Lung (tissue), 11 donors: ENCODE measurements at regions not wholly inside any gene's neighbourhood (a gene's known extent, or its start where the extent isn't known, plus 50 kb on each side); places are given as distances from the start of the nearest gene placed in this dataset.

Experiments used
- ATAC-seq: fragments of 200-7000 bp; cut with Tn5 transposase; one replicate; pipeline ENCODE4 v1.9.1; 2020; ENCODE audit warnings: moderate number of reproducible peaks; ENCODE audit not compliant: insufficient read depth, low FRiP score
- DNase-seq, 3 donors: peaks; one replicate each; pipeline ENCODE4 v3.0.0-alpha.2; 2013 to 2017
- H3K27ac ChIP-seq, 2 donors: one replicate each; pipeline ENCODE4 v1.5.1; 2013; ENCODE audit warnings: mild to moderate bottlenecking in 2 of 2, moderate library complexity in 2 of 2, control low read depth in 1 of 2, inconsistent platforms in 1 of 2, low read depth in 1 of 2, low read length in 1 of 2
- H3K27me3 ChIP-seq, 3 donors: one replicate each; pipeline ENCODE4 v1.5.1; 2013; ENCODE audit warnings: low read length in 2 of 3; ENCODE audit not compliant: control insufficient read depth in 3 of 3, insufficient read depth in 3 of 3
- H3K36me3 ChIP-seq, 4 donors: one replicate each; pipeline ENCODE4 v1.5.1; 2013; ENCODE audit warnings: low read length in 4 of 4, mild to moderate bottlenecking in 1 of 4, moderate library complexity in 1 of 4; ENCODE audit not compliant: control insufficient read depth in 4 of 4, insufficient read depth in 4 of 4
- H3K4me1 ChIP-seq, 5 donors: one replicate each; pipeline ENCODE4 v1.5.1; 2013; ENCODE audit warnings: low read length in 5 of 5, mild to moderate bottlenecking in 2 of 5, moderate library complexity in 1 of 5; ENCODE audit not compliant: control insufficient read depth in 5 of 5, insufficient read depth in 5 of 5
- H3K4me3 ChIP-seq: one replicate; pipeline ENCODE4 v1.5.1; 2013; ENCODE audit warnings: mild to moderate bottlenecking, control low read depth, moderate library complexity
- H3K9ac ChIP-seq, 2 donors: one replicate each; pipeline ENCODE4 v1.5.1; 2013; ENCODE audit warnings: low read length in 2 of 2, control low read depth in 1 of 2; ENCODE audit not compliant: insufficient read depth in 1 of 2
- H3K9me3 ChIP-seq, 4 donors: one replicate each; pipeline ENCODE4 v1.5.1; 2013; ENCODE audit warnings: low read length in 3 of 4, mild to moderate bottlenecking in 1 of 4, moderate library complexity in 1 of 4; ENCODE audit not compliant: control insufficient read depth in 4 of 4, insufficient read depth in 3 of 4
- WGBS, 2 donors: extraction: QIAGEN DNeasy Blood & Tissue Kit; methylation state at CpG; one replicate each; pipeline ENCODE4 v1.1.7; 2013; 5-methylcytosine and 5-hydroxymethylcytosine counted together
- TF ChIP-seq, protein P1 (sequence below): IDR thresholded peaks from 2 replicates; pipeline ENCODE4 v1.5.1; 2012; ENCODE audit warnings: mild to moderate bottlenecking; ENCODE audit errors: control extremely low read depth, extremely low read depth
- donor health status: control.
- donor health status: control.
- donor health status: Bipolar disorder and iron deficiency.
- donor health status: healthy.
- donor health status: DM: yes; HTN: yes; CAD: no.

- ATAC-seq = no peak
- Histone ChIP-seq H3K27ac (no peak overlapping the region), H3K4me1 (no peaks in the 10 kb centered on the region), H3K9me3 (peaks cover 0 to 11% (median 0%) of the 10 kb centered on the region in 4 donors), H3K4me3 (no peak overlapping the region), H3K9ac (no peak overlapping the region), H3K27me3 (no peaks in the 10 kb centered on the region), H3K36me3 (no peaks in the 10 kb centered on the region)
- no peak for DNase-seq
- TF ChIP-seq, protein P1, sequence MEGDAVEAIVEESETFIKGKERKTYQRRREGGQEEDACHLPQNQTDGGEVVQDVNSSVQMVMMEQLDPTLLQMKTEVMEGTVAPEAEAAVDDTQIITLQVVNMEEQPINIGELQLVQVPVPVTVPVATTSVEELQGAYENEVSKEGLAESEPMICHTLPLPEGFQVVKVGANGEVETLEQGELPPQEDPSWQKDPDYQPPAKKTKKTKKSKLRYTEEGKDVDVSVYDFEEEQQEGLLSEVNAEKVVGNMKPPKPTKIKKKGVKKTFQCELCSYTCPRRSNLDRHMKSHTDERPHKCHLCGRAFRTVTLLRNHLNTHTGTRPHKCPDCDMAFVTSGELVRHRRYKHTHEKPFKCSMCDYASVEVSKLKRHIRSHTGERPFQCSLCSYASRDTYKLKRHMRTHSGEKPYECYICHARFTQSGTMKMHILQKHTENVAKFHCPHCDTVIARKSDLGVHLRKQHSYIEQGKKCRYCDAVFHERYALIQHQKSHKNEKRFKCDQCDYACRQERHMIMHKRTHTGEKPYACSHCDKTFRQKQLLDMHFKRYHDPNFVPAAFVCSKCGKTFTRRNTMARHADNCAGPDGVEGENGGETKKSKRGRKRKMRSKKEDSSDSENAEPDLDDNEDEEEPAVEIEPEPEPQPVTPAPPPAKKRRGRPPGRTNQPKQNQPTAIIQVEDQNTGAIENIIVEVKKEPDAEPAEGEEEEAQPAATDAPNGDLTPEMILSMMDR = no peak
- WGBS, 2 donors = 69 to 75% methylated on average over 7 of the region's 7 CpGs
These were observed 384.8 kb downstream of the GALR1 start for GRCh38 chr18:77634494-77634893.

- 79 to 87% methylated on average over 9 of the region's 9 CpGs for WGBS, 2 donors
These were observed 385.8 kb downstream of the GALR1 start for GRCh38 chr18:77635451-77635850.

DNA sequence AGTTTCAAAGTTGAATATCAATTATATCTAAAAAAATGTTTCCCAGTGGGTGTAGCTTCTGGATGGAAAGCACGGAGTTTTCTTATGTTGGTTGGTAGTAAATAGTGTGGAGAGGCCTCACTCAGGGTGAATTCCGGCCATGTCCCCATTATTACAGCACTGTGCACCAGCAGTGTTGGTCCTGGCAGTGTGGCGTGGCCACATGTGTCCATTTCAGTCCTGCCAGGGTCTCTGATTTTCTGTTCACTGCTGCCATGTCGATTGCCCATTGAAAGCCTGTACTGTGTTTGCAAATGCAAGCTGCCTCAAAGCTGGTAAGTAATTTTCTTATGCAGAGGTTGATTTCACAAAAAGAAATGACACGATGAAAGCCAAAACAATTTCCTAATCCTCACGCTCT is 386.2 kb downstream of the GALR1 start:
- no peak for ATAC-seq
- TF ChIP-seq, protein P1 = no peak
- WGBS, 2 donors = 85 to 86% methylated on average over 6 of the region's 6 CpGs
- Histone ChIP-seq H3K4me3 (no peak overlapping the region), H3K36me3 (no peaks in the 10 kb centered on the region), H3K4me1 (no peaks in the 10 kb centered on the region), H3K27ac (no peak overlapping the region), H3K9me3 (peaks cover 0 to 10% (median 0%) of the 10 kb centered on the region in 4 donors), H3K27me3 (no peaks in the 10 kb centered on the region), H3K9ac (no peak overlapping the region)
- DNase-seq = no peak

More at GRCh38 chr18:77635451-77635850, 385.8 kb downstream of the GALR1 start:
- H3K4me1 ChIP-seq = no peaks in the 10 kb centered on the region
- DNase-seq (peak in 2 of 3 donors; percentile 13 to 56), ATAC-seq (no peak)
- TF ChIP-seq, protein P1 = no peak
- peaks cover 0 to 11% (median 0%) of the 10 kb centered on the region in 4 donors for H3K9me3 ChIP-seq
- no peak overlapping the region for H3K4me3 ChIP-seq
- H3K9ac ChIP-seq = no peak overlapping the region
- H3K27me3 ChIP-seq = no peaks in the 10 kb centered on the region
- no peak overlapping the region for H3K27ac ChIP-seq
- no peaks in the 10 kb centered on the region for H3K36me3 ChIP-seq
